ENCODE measurements at regions not wholly inside any gene's neighbourhood (a gene's known extent, or its start where the extent isn't known, plus 50 kb on each side); places are given as distances from the start of the nearest gene placed in this dataset.

DNA sequence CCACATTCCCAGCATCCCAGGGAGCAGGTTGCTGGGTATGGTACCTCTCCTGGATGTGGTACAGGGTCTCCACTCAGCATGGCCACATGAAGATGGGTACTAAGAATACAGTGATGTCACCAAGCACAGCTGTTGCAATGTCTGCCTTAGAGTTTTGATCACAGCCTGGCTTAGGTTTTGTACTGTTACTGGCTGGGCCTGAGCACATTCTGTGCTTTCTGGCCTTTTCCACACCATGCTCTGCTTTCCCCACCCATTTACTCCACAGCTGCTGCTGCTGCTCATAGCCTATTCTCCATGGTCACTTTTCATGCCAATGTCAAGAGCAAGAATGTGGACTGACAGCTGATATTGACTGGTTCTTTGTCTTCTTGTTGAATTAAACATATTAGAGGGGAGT lies 481.9 kb downstream of the ARHGEF28 start:
- Histone ChIP-seq H4K20me1 (replicated peaks; ENCODE audit: control insufficient read depth, extremely low read depth, insufficient read depth, low read length) (no peaks in the 10 kb centered on the region), H3K9ac (replicated peaks; ENCODE audit: extremely low read depth, insufficient read depth, low read length) (no peak overlapping the region), H3K79me2 (ENCODE audit: control insufficient read depth, insufficient read depth, low read length) (no peaks in the 10 kb centered on the region), H3K9me1 (replicated peaks; ENCODE audit: control insufficient read depth, extremely low read depth, insufficient read depth, low read length) (no peaks in the 10 kb centered on the region), H2AFZ (ENCODE audit: low read depth, low read length) (no peak overlapping the region), H3K4me1 (ENCODE audit: control insufficient read depth, extremely low read depth, insufficient read depth, low read length) (no peaks in the 10 kb centered on the region), H3K4me2 (ENCODE audit: insufficient read depth, low read length) (no peak overlapping the region), H3K9me3 (replicated peaks; ENCODE audit: control insufficient read depth, insufficient read depth, low read length) (no peaks in the 10 kb centered on the region), H3K36me3 (ENCODE audit: control insufficient read depth in 2 of 2, extremely low read depth in 1 of 2, insufficient read depth in 2 of 2, low read length in 2 of 2) (no peaks in the 10 kb centered on the region), H3K4me3 (replicated peaks in 1 of 3; ENCODE audit: insufficient read depth in 1 of 3, low read depth in 1 of 3, low read length in 3 of 3) (no peak overlapping the region), H3K27me3 (ENCODE audit: control insufficient read depth in 2 of 2, insufficient read depth in 2 of 2, low read length in 2 of 2) (peaks cover 0 to 2% of the 10 kb centered on the region in 2 experiments), H3K27ac (ENCODE audit: insufficient read depth, low read depth, low read length) (no peak overlapping the region)
- intact Hi-C loops (cut with micrococcal nuclease) = no loop called here
- ChIA-PET CTCF (interaction anchor here (0.8 to 1.2 kb wide), 3 partner anchors 9 to 35 kb away, joined by 3 to 4 read pairs (median 3); no protein-coding TSS in a partner anchor), POLR2A (no interaction called here)
- BruUV-seq (replicated peaks) = no TSS peak
- FAIRE-seq (no peak), DNase-seq (ENCODE audit: low read depth, low spot score) (no peak)
- dilution Hi-C loops (cut with MboI; ENCODE audit: extremely low pct_ligation_motif_present, low sequenced_read_pairs) = no loop called here
- TF ChIP-seq EZH2 (IDR thresholded peaks at IDR 0.05; ENCODE audit: borderline replicate concordance, low read depth, low read length, severe bottlenecking) (no peak), MYC (IDR thresholded peaks at IDR 0.05; ENCODE audit: low read depth, low read length) (no peak), JUN (IDR thresholded peaks at IDR 0.05; ENCODE audit: borderline replicate concordance, insufficient read depth, insufficient read length, low read depth) (no peak), GATA2 (IDR thresholded peaks at IDR 0.05; ENCODE audit: insufficient read depth, insufficient read length, low read depth, low read length) (no peak), POLR2A (IDR thresholded peaks at IDR 0.05; ENCODE audit: low read depth, low read length) (no peak), FOS (IDR thresholded peaks at IDR 0.05; ENCODE audit: borderline replicate concordance, insufficient read depth, low read length) (no peak), POLR2AphosphoS5 (IDR thresholded peaks at IDR 0.05; ENCODE audit: insufficient read depth, low read depth, low read length) (no peak), CTCF (IDR thresholded peaks at IDR 0.05; ENCODE audit: extremely low read depth in 1 of 2, insufficient read depth in 1 of 2, low read depth in 1 of 2, low read length in 2 of 2) (no peak)
- TF ChIP-seq, protein P1, sequence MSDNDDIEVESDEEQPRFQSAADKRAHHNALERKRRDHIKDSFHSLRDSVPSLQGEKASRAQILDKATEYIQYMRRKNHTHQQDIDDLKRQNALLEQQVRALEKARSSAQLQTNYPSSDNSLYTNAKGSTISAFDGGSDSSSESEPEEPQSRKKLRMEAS (IDR thresholded peaks at IDR 0.05; ENCODE audit: insufficient read depth, insufficient read length) = no peak

Measured in endothelial cell of umbilical vein (primary cell).